HG03066 (cell line): ENCODE measurements at regions not wholly inside any gene's neighbourhood (a gene's known extent, or its start where the extent isn't known, plus 50 kb on each side); places are given as distances from the start of the nearest gene placed in this dataset.
"Not testable (repeated sequence)": the region's sequence is repeated elsewhere in the genome, so short reads cannot be mapped to it uniquely, and the experiment has no call there.

Experiments used
- ATAC-seq: cut with Tn5 transposase; IDR thresholded peaks from one replicate; pipeline ENCODE4 v1.9.1; 2021; ENCODE audit warnings: low read depth; ENCODE audit not compliant: unreplicated experiment

GRCh38 chr10:65128277-65128676 lies 1607.1 kb downstream of the REEP3 start:
- ATAC-seq = no peak

GRCh38 chr10:65130162-65130758 lies 1609.1 kb downstream of the REEP3 start:
- ATAC-seq = no peak

DNA sequence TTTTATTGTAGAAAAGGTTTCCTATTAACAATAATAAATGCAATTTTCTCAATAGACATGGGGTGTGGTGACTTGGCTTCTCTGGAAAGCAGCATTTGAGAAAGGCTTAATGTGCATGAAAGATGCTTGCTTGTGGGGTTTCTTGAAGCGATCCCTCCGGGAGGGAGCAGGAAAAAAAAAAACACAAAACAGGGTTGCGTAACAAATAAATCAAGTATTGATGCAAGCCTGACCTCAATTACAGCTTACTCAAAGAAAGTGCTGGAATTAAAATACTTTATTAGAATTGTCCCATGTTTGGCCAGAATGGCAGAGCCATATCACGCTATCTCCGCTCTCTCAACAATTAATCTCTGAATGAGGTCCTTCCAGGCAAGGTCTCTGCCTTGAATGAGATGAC lies 1612.5 kb downstream of the REEP3 start:
- ATAC-seq = no peak

DNA sequence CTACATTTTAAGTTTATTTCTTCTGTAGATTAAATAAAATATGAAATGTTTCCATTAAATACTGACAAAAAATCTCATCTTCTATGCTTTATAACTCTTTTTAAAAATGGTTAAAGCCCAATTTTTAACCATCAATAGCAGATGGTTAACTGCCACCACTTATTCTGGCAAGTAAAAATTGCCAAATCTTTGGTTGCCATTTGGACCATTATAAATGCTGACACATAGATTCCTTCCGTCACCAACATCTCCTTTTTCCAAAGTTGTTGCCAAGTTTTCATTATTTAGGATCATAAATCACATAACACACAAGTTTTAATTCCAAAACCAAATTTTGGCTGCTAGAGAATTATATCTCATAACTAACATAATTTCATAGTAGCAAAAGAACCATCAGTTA lies 1614.3 kb downstream of the REEP3 start:
- ATAC-seq = no peak

DNA sequence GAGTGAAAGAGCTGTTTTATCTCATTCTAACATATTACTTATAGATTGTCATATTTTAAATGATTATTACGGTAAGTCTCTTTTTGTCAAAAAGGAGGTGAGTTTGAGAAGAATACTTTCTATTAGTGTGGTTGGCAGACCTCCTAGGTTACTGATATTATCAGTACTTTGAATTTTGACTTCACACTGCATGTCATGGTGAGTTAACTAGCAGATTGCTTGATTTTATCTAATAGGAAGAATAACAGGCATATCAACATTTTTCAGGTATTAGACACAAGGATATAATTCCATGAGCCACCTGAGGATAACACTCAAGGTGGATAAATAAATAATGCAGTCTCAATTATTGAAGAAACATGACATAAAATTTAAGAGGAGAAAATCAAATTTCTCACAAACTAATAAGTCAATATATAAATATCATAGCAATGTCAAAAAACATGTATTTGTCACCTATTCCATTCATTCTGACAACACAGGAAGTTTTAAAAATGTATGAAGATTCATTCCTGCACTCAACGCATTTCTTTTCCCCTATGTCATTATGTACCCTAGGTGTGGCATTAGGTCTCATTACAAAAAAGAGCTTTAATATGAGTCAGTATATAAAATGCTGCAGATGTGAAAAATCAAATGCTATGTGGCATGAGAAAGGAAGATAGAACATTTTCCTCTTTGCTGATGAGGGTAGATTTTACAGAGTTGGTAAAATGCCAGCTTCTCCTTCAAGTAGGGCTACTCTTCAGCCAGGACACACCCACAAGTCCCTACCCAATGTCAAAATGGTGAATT lies 1621.6 kb downstream of the REEP3 start:
- ATAC-seq = no peak

GRCh38 chr10:65143723-65144122 lies 1622.5 kb downstream of the REEP3 start:
- no peak for ATAC-seq

DNA sequence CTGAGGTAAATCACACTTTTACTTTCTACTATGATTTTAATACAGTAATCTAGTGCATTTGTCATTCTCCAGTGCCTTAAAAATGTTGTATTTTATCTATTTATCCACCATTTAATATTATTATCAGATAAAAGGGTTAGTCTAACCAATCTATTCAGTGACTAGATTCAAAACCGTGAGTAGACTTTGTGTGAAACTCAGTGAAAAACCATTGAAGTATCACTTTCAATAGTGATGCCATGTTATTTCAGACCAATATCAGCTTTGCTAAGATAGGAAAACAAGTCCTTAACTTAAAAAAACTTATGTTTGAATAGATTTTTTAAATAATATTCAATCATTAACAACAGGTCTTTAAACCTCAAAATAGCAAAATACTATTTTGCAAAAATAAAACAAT lies 1628.7 kb downstream of the REEP3 start:
- ATAC-seq = no peak

DNA sequence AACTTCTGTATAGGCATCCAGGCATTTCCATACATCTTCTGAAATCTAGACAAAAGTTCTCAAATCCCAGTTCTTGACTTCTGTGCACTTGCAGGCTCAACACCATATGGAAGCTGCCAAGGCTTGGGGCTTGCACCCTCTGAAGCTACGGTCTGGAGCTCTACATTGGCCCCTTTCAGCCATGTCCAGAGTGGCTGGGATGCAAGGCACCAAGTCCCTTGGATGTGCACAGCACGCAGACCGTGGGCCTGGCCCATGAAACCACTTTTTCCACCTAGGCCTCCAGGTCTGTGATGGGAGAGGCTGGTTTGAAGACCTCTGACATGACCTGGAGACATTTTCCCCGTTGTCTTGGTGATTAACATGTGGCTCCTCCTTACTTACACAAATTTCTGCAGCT lies 1645.1 kb downstream of the REEP3 start:
- no peak for ATAC-seq

DNA sequence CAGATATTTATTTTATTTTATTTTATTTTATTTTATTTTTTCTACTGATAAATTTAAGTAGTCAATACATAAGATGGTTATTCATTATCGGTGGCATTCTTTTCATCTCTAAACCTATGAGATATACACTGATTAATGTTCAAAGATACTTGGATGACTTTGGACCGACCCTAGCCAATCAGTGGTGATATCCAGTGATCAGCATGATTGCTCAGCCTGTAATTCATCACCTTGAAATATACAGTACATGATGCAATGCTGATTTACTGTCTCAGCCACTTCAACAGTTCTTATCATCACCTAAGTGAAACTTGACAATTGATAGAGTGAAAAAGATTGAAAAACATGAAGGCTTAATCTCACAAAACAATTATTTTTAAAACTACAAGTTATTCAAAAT lies 1651.0 kb downstream of the REEP3 start:
- no peak for ATAC-seq

- no peak for ATAC-seq
Observed at GRCh38 chr10:65176994-65177393, 1655.8 kb downstream of the REEP3 start.

GRCh38 chr10:65183236-65183635 lies 1662.0 kb downstream of the REEP3 start:
- ATAC-seq = no peak

- ATAC-seq = not testable (repeated sequence)
Observed at GRCh38 chr10:65186668-65187067, 1665.5 kb downstream of the REEP3 start.

DNA sequence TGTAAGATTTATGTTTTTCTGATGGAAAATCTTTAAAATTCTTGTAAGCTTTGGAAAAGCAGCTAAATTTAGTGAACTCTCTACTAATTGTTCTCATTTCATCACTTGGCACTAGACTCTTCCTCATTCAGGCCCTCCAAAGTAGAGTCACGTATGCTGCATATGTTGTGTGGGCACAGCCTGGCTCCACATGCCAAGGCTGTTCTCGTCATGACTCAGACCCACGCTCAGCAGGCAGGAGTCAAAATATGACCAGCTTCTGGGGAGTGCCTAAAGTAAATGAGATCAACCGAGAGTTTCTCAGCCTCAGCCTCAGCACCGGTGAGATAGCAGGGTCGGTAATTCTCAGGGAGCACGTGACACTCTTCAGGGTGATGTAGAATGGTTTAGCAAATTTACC lies 1672.9 kb downstream of the REEP3 start:
- ATAC-seq = no peak

DNA sequence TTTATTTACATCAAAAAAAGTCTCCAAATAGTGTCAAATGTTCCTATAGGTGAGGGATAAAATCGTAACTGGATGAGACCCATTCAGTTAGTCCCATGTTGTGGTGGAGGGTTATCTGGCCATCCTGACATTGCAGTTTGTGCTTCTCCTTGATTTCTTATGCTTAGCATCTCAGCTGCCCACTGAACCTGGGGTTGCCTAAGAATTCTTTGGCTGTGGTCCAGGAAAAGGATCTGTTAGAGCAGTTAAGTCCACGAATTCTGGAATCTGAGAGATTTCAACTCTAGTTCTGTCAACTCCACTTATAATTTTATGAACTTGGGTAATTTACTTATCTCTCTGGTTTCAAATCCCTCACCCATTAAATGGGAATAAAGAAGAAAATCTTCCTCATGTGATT lies 1673.4 kb downstream of the REEP3 start:
- no peak for ATAC-seq

GRCh38 chr10:65196111-65196510 lies 1674.9 kb downstream of the REEP3 start:
- no peak for ATAC-seq

- no peak for ATAC-seq
Observed at GRCh38 chr10:65197935-65198334, 1676.7 kb downstream of the REEP3 start.

- ATAC-seq = no peak
Observed at GRCh38 chr10:65201491-65201890, 1680.3 kb downstream of the REEP3 start.

DNA sequence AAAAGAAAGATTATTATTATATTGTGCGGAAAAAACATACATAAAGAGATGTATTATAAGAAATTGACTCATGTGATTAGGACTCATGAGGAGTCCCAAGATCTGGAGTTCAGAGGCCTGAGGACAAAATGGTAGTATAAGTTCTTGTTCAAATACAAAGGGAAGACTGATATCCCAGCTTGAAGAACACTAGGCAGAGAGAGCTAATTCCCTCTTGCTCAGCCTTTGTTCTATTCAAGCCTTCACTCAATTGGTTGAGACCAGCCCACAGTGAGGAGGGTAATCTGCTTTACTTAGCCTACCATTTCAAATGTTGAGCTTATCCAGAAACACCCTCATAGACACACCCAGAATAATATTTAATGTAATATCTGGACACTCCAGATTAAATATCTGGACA lies 1683.8 kb downstream of the REEP3 start:
- no peak for ATAC-seq

DNA sequence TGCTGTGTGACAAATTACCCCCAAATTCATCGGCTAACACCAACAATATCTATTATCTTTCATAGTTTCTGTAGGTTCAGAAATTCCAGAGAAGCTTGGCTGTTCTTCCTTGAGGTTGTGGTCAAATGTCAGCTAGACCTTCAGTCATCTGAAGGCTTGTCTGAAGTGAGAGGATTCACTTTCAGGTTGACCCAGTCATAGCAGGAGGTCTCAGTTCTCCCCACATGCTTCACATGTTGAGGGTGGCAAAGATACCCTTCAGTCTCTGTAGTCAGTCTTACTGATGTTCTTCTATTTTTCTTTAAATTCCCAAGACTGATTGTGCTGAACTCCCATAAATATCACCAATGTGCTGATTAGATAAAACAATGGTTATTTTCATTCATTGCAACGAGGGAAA lies 1692.0 kb downstream of the REEP3 start:
- ATAC-seq = no peak

DNA sequence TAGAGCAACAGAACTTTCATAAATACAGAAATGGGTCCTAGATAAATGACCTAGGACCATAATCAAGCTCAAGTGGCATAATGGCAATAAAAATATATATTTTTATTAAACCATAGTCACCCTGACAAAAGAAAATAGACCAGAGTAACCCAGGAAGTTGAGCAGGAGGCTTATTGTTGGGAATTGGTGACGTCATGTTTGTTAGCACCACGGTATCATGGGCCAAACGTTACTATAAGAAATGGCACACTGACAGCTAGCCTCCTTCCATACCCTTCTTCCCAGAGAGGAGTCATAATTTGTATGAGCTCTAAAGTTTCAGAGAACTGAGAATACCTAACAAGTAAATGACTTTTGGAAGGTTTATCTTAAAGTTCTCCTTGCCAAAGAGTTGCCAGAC lies 1698.2 kb downstream of the REEP3 start:
- no peak for ATAC-seq

DNA sequence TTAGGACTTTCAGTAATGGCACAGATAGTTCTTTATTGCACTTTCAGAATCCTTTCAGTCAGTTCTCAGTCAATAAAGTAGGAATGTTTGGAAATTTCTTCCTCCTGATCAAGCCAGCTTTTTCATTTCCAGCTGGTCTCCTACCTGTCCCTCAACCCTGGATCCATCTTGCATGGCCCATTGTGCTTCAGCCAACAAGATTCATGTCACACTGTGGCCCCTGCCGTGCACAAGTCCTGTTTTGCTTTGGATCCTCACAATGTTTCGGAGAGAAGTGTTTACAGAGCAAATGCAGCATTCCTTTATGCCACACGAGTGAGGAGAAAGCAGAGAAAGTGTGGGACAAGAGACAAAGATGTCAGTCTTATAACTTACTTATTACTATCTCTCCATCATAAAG lies 1694.7 kb upstream of the LRRTM3 start:
- ATAC-seq = no peak

GRCh38 chr10:65234261-65234660 lies 1691.6 kb upstream of the LRRTM3 start:
- ATAC-seq = no peak
